Muscle of leg (tissue), 3 donors: ENCODE measurements at regions not wholly inside any gene's neighbourhood (a gene's known extent, or its start where the extent isn't known, plus 50 kb on each side); places are given as distances from the start of the nearest gene placed in this dataset.
"Not testable (repeated sequence)": the region's sequence is repeated elsewhere in the genome, so short reads cannot be mapped to it uniquely, and the experiment has no call there.

Experiments
- DNase-seq: peaks from one replicate; pipeline ENCODE4 v3.0.0; 2013
- H3K27ac ChIP-seq: one replicate; pipeline ENCODE4 v1.5.1; 2013; ENCODE audit warnings: mild to moderate bottlenecking, low read length, control low read depth
- H3K27me3 ChIP-seq: one replicate; pipeline ENCODE4 v1.6.1; 2013; ENCODE audit warnings: low read length; ENCODE audit not compliant: control insufficient read depth, insufficient read depth
- H3K36me3 ChIP-seq: one replicate; pipeline ENCODE4 v1.6.1; 2013; ENCODE audit warnings: low read length; ENCODE audit not compliant: control insufficient read depth, insufficient read depth
- H3K4me1 ChIP-seq: one replicate; pipeline ENCODE4 v1.6.1; 2013; ENCODE audit warnings: low read length; ENCODE audit not compliant: control insufficient read depth, insufficient read depth
- H3K4me3 ChIP-seq: one replicate; pipeline ENCODE4 v1.5.1; 2013; ENCODE audit warnings: low read length, control low read depth
- H3K9me3 ChIP-seq: replicated peaks from 2 replicates; pipeline ENCODE4 v1.6.1; 2013; ENCODE audit warnings: low read depth, low read length; ENCODE audit not compliant: control insufficient read depth
- WGBS: methylation state at CpG from one replicate; pipeline ENCODE4 v1.1.5; 2013; ENCODE audit warnings: missing lambda C conversion rate; ENCODE audit not compliant: insufficient coverage; 5-methylcytosine and 5-hydroxymethylcytosine counted together

DNA sequence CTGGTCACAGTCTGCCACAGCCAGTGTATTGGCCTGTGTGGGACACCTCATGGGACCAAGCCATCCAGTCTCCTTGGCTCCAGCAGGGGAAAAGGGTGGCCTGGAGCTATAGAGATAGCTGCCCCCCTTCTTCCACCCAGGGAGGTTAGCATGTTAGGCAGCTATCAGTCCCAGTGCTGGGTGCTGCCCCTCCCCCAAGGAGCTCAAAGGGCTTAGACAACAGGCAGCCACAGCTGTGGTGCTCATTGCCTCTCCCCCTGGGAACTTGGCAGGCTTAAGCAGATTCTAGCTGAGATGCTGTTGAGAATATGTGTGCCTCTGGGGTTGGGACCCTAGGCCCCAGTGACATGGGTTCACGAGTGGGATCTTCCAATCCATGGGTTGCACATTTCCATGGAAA lies 226.0 kb upstream of the PTGER4 start:
- Histone ChIP-seq H3K9me3 (peaks cover 3% of the 10 kb centered on the region), H3K4me3 (no peak overlapping the region), H3K36me3 (no peaks in the 10 kb centered on the region), H3K27me3 (no peaks in the 10 kb centered on the region), H3K4me1 (no peaks in the 10 kb centered on the region), H3K27ac (no peak overlapping the region)
- DNase-seq, result peak; percentile 12
- WGBS, result 100% methylated on average over 1 of the region's 1 CpG

DNA sequence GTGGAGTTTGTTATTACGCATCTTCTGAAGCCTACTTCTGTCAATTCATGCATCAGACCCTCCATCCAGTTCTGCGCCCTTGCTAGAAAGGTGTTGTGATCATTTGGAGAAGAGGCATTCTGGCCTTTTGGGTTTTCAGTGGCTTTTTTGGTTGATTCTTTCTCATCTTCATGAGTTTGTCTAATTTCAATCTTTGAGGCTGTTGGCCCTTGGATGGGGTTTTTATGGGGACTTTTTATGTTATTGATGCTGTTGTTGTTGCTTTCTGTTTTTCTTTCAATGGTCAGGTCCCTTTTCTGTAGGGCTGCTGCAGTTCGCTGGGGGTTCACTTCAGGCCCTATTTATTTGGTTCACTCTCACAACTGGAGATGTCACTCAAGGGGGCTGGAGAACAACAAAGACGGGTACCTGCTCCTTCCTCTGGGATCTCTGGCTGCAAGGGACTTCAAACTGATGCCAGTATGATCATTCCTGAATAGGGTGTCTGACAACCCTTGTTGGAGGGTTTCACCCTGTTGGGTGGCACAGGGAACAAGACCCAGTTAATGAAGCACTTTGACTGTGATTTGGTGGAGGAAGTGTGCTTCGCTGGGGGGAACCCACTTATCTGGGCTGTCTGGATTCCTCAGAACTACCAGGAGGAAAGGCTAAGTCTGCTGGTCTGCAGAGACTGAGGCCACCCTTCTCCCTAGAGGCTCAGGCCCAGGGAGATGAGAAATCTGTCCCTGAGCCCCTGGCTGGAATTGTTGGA lies 226.7 kb upstream of the PTGER4 start:
- Histone ChIP-seq H3K27me3 (no peaks in the 10 kb centered on the region), H3K27ac (no peak overlapping the region), H3K9me3 (peaks cover 3% of the 10 kb centered on the region), H3K4me1 (no peaks in the 10 kb centered on the region), H3K4me3 (no peak overlapping the region), H3K36me3 (no peaks in the 10 kb centered on the region)
- no peak for DNase-seq
- 63% methylated on average over 1 of the region's 5 CpGs for WGBS

DNA sequence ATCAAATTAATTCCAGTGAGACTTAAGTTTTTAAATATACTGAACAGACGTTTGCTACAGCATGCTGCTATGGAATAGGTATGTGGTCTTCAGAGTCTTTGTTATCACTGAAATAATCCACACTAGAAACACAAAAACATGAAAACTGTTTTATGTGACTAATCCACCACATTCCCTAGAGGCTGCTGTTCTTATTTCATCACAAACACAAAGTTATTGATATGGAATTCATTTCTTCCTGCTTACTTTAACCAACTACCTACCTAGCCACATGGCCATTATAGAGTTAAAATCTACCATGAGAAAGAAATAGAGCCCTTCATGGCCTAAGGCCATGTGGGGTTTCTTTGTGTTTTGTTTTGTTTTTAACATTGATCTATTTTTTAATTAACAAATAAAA lies 232.3 kb upstream of the PTGER4 start:
- Histone ChIP-seq H3K4me3 (no peak overlapping the region), H3K27me3 (no peaks in the 10 kb centered on the region), H3K36me3 (no peaks in the 10 kb centered on the region), H3K27ac (no peak overlapping the region), H3K4me1 (no peaks in the 10 kb centered on the region), H3K9me3 (peaks cover 3% of the 10 kb centered on the region)
- no CpG with 5 or more reads among the region's 1 CpG for WGBS
- no peak for DNase-seq

DNA sequence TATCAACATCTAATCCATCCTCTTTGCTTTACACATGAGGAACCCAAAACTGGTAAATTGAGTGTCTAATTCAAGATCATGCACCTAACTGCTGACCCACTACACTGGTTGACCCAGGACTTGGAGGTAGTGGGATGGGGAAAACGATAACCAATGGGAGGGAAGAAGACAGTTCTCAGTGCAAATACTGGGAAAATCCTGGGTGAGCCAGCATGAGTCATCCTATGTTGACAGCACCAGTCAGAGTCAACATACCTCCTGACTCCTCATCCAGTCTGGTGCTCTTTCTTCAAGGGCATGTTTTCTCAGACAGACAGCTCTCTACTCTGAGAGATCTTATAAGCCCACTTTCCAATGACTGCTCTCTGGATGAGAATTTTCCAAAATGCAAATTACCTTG lies 232.8 kb upstream of the PTGER4 start:
- Histone ChIP-seq H3K9me3 (peaks cover 3% of the 10 kb centered on the region), H3K4me1 (no peaks in the 10 kb centered on the region), H3K4me3 (no peak overlapping the region), H3K27me3 (no peaks in the 10 kb centered on the region), H3K36me3 (no peaks in the 10 kb centered on the region), H3K27ac (no peak overlapping the region)
- WGBS, result no CpG with 5 or more reads among the region's 1 CpG
- DNase-seq, result no peak

DNA sequence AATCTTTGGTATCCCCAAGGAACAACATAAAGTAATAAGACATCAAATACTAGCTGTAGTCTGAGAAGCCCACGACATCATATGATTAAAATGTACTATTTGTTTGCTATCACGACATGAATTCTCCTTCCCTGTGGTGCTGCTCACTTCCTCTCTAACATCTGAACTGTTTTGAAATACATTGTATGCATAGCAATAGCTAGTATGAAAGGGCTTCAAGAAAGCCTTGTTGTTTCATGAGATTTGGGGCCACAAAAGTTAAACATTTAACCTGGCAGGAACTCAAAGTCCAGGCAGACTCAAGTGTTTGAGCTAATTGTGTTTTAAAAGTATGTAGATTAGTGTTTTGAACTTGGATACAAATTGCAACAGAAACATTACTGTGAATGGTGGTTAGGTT lies 237.4 kb upstream of the PTGER4 start:
- Histone ChIP-seq H3K36me3 (no peaks in the 10 kb centered on the region), H3K27ac (no peak overlapping the region), H3K4me3 (no peak overlapping the region), H3K9me3 (peaks cover 3% of the 10 kb centered on the region), H3K27me3 (no peaks in the 10 kb centered on the region), H3K4me1 (no peaks in the 10 kb centered on the region)
- no CpG with 5 or more reads among the region's 2 CpGs for WGBS
- no peak for DNase-seq

DNA sequence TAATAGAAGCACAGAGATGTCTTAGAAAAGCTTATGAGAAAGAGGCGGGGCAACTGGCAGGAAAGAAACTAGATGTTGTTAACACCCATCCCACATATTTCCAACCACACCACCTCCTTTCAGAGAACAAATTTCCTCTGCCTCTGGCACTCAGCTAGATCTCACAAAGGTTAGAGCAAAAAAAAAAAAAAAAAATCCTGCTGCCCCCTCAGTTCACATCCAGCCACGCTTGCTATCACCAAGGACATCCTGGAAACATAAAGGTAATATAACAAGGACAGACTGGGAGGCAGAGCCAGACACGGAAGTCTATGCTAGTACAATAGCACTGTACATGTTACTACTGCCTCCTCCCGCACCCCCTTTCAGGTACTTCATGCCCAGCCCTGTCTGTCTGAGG lies 238.0 kb upstream of the PTGER4 start:
- Histone ChIP-seq H3K27ac (no peak overlapping the region), H3K9me3 (peaks cover 3% of the 10 kb centered on the region), H3K27me3 (no peaks in the 10 kb centered on the region), H3K4me1 (no peaks in the 10 kb centered on the region), H3K36me3 (no peaks in the 10 kb centered on the region), H3K4me3 (no peak overlapping the region)
- no CpG with 5 or more reads among the region's 4 CpGs for WGBS
- DNase-seq, result no peak

DNA sequence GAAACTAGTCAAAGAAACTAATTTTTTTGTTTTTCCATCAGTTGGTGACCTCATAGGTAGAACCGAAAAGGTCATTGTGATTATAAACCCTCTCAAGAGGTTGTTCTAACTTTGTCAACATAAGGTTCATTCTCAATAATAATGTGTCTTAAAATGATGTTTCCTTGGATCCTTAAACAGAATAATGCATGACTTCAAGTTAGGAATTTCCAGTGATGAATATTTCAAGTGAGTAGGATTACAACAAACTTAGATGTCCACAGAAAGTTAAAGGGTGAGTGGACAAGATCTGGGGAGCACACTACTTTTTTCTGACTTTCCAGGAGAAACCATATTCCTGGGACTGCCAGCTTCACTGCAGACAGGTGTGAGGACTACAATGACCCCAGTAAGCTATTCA lies 239.0 kb upstream of the PTGER4 start:
- WGBS, result no CpG with 5 or more reads among the region's 1 CpG
- H3K9me3 ChIP-seq, result peaks cover 3% of the 10 kb centered on the region

DNA sequence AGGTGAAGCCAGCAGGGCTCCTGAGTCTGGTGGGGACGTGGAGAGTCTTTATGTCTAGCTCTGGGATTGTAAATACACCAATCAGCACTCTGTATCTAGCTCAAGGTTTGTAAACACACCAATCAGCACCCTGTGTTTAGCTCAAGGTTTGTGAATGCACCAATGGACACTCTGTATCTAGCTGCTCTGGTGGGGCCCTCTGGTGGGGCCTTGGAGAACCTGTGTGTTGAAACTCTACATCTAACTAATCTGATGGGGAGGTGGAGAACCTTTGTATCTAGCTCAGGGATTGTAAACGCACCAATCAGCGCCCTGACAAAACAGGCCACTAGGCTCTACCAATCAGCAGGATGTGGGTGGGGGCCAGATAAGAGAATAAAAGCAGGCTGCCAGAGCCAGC lies 240.6 kb upstream of the PTGER4 start:
- H3K27ac ChIP-seq, H3K4me3 ChIP-seq, H3K27me3 ChIP-seq, H3K4me1 ChIP-seq, H3K9me3 ChIP-seq, H3K36me3 ChIP-seq, DNase-seq: not testable (repeated sequence)
- WGBS, result no CpG with 5 or more reads among the region's 3 CpGs

More for the DNA sequence above, 239.0 kb upstream of the PTGER4 start:
- no peak overlapping the region for H3K4me3 ChIP-seq
- no peaks in the 10 kb centered on the region for H3K27me3 ChIP-seq
- no peak overlapping the region for H3K27ac ChIP-seq
- H3K4me1 ChIP-seq, result no peaks in the 10 kb centered on the region
- no peak for DNase-seq
- H3K36me3 ChIP-seq, result no peaks in the 10 kb centered on the region

DNA sequence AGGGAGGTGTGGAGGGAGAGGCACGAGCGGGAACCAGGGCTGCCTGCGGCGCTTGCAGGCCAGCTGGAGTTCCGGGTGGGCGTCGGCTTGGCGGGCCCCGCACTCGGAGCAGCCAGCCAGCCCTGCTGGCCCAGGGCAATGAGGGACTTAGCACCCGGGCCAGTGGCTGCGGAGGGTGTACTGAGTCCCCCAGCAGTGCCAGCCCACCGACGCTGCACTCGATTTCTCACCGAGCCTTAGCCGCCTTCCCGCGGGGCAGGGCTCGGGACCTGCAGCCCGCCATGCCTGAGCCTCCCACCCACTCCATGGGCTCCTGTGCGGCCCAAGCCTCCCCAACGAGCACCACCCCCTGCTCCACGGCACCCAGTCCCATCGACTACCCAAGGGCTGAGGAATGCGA lies 241.1 kb upstream of the PTGER4 start:
- not testable (repeated sequence) for H3K27ac ChIP-seq

DNA sequence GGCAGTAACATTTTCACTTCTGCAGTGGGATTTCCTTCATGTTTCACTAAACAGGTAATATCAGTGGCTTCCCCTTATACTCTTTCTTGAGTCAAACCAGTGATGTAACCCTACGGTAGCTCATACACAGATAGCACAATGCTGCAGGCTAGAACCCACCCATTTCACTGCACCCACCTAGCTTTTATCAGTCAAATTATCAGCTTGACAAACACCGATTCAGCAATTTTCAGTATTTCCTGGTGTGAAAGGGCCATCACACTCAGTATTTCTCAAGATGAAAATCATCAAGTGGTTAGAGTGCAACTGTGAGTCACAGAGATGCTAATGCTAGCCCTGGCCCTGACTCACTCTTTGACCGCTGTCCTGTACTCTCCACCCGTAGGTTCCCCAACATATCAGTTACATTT lies 242.3 kb upstream of the PTGER4 start:
- Histone ChIP-seq H3K36me3 (no peaks in the 10 kb centered on the region), H3K4me3 (no peak overlapping the region), H3K9me3 (no peaks in the 10 kb centered on the region), H3K27ac (no peak overlapping the region), H3K4me1 (no peaks in the 10 kb centered on the region), H3K27me3 (no peaks in the 10 kb centered on the region)
- 83% methylated on average over 2 of the region's 4 CpGs for WGBS
- DNase-seq, result no peak

More for the DNA sequence above, 241.1 kb upstream of the PTGER4 start:
- not testable (repeated sequence) for H3K9me3 ChIP-seq, H3K4me1 ChIP-seq, H3K4me3 ChIP-seq, H3K36me3 ChIP-seq, DNase-seq, H3K27me3 ChIP-seq
- WGBS, result 94% methylated on average over 17 of the region's 26 CpGs
